HepG2 (cell line): ENCODE measurements at regions not wholly inside any gene's neighbourhood (a gene's known extent, or its start where the extent isn't known, plus 50 kb on each side); places are given as distances from the start of the nearest gene placed in this dataset.

Experiments used
- ATAD3A ChIP-seq: sonication (generic); formaldehyde crosslinking; IDR thresholded peaks from 2 replicates; pipeline ENCODE4 v1.4.0; 2020; ENCODE audit warnings: missing genetic modification reagents
- JUND ChIP-seq: sonication (generic); formaldehyde crosslinking; IDR thresholded peaks from 2 replicates; pipeline ENCODE4 v1.8.0; 2022; ENCODE audit warnings: mild to moderate bottlenecking, missing genetic modification reagents

DNA sequence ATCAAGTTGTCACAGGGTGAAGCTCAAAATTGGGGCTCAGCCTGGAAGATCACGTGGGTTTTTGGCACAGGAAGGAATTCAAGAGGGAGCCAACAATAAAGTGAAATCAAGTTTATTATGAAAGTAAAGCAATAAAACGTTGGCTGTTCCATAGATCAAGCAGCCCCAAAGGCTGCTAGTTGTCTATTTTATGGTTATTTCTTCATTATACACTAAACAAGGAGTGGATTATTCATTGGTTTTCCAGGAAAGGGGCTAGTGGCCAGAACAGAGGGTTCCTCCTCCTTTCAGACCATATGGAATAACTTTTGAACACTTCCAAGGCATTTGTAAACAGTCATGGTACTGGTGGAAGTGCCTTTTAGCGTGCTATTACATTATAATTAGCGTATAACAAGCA lies 723.5 kb upstream of the ADAMTS5 start:
- TF ChIP-seq JUND (CRISPR knock-in tag) (no peak), ATAD3A (CRISPR knock-in tag) (no peak)
